IMR-90 (cell line): ENCODE measurements at regions not wholly inside any gene's neighbourhood (a gene's known extent, or its start where the extent isn't known, plus 50 kb on each side); places are given as distances from the start of the nearest gene placed in this dataset.

ENCODE experiments used
- ATAC-seq: fragments of 200-7000 bp; cut with Tn5 transposase; 2 replicates; pipeline ENCODE4 v1.9.1; 2020; ENCODE audit warnings: low read depth, mild to moderate bottlenecking, moderate library complexity
- BruUV-seq: library from RNA; stranded (reverse); fragments of 400-500 nt; replicated peaks from 2 replicates; lab custom pipeline; 2021; lab: Mats Ljungman, UMichigan
- CTCF ChIA-PET: fragments of 300-600 bp; formaldehyde crosslinking; extraction: SDS; loops from one replicate; lab custom pipeline; 2021; ENCODE audit warnings: antibody characterized with exemption; lab: Yijun Ruan, JAX
- POLR2A ChIA-PET: fragments of 300-600 bp; sonication (Branson Sonifier 250); formaldehyde crosslinking; loops from one replicate; lab custom pipeline; 2022; ENCODE audit warnings: antibody characterized with exemption; ENCODE audit not compliant: unreplicated experiment; lab: Charles Lee
- DNase-seq: peaks from one replicate; pipeline ENCODE4 v3.0.0; 2013
- H2AFZ ChIP-seq: replicated peaks from 2 replicates; pipeline ENCODE3; 2013; ENCODE audit warnings: low read length, mild to moderate bottlenecking; ENCODE audit not compliant: poor library complexity
- H2AK5ac ChIP-seq: 2 replicates; pipeline ENCODE4 v1.6.1; 2013; ENCODE audit warnings: low read depth, low read length, inconsistent platforms
- H2AK9ac ChIP-seq: replicated peaks from 2 replicates; pipeline ENCODE3; 2013; ENCODE audit warnings: mild to moderate bottlenecking, low read depth, low read length, moderate library complexity; ENCODE audit not compliant: poor library complexity
- H2BK120ac ChIP-seq: 2 replicates; pipeline ENCODE4 v1.6.1; 2013; ENCODE audit warnings: low read depth, low read length, inconsistent platforms
- H2BK15ac ChIP-seq: 3 replicates; pipeline ENCODE4 v1.6.1; 2013; ENCODE audit warnings: low read depth, low read length, inconsistent platforms
- H2BK20ac ChIP-seq: 2 replicates; pipeline ENCODE4 v1.6.1; 2013; ENCODE audit warnings: low read depth, mild to moderate bottlenecking, inconsistent platforms, low read length, moderate library complexity
- H2BK5ac ChIP-seq: 2 replicates; pipeline ENCODE4 v1.6.1; 2013; ENCODE audit warnings: mild to moderate bottlenecking, low read depth, low read length, inconsistent platforms; ENCODE audit not compliant: poor library complexity, severe bottlenecking
- H3K14ac ChIP-seq: replicated peaks from 2 replicates; pipeline ENCODE4 v1.6.1; 2013; ENCODE audit warnings: low read depth, low read length, inconsistent platforms
- H3K18ac ChIP-seq: 2 replicates; pipeline ENCODE4 v1.6.1; 2013; ENCODE audit warnings: low read depth, low read length, control low read depth
- H3K23ac ChIP-seq: 2 replicates; pipeline ENCODE4 v1.6.1; 2013; ENCODE audit warnings: low read depth, low read length, inconsistent platforms
- H3K27ac ChIP-seq: 2 replicates; pipeline ENCODE4 v1.5.1; 2013; ENCODE audit warnings: mild to moderate bottlenecking, control low read depth, low read length; ENCODE audit not compliant: insufficient read depth
- H3K27me3 ChIP-seq: 2 replicates; pipeline ENCODE4 v1.6.1; 2013; ENCODE audit warnings: low read length; ENCODE audit not compliant: control insufficient read depth, insufficient read depth
- H3K36me3 ChIP-seq: 2 replicates; pipeline ENCODE4 v1.6.1; 2013; ENCODE audit warnings: low read length, mixed read lengths; ENCODE audit not compliant: control insufficient read depth, insufficient read depth
- H3K4ac ChIP-seq: 2 replicates; pipeline ENCODE4 v1.6.1; 2013; ENCODE audit warnings: low read depth, low read length, inconsistent platforms
- H3K4me1 ChIP-seq: 2 replicates; pipeline ENCODE4 v1.6.1; 2013; ENCODE audit warnings: low read length, mixed read lengths; ENCODE audit not compliant: control insufficient read depth, insufficient read depth
- H3K4me2 ChIP-seq: 2 replicates; pipeline ENCODE4 v1.6.1; 2013; ENCODE audit warnings: low read depth, mild to moderate bottlenecking, control low read depth, low read length, moderate library complexity
- H3K4me3 ChIP-seq: 2 replicates; pipeline ENCODE4 v1.5.1; 2013; ENCODE audit warnings: low read depth, mild to moderate bottlenecking, control low read depth, low read length, moderate library complexity; ENCODE audit not compliant: insufficient read depth
- H3K56ac ChIP-seq: 2 replicates; pipeline ENCODE4 v1.6.1; 2013; ENCODE audit warnings: low read length, inconsistent platforms; ENCODE audit not compliant: insufficient read depth; ENCODE audit errors: extremely low read depth
- H3K79me1 ChIP-seq, 2 experiments: 2 replicates each; pipeline ENCODE4 v1.6.1; 2013; ENCODE audit warnings: low read length in 2 of 2, inconsistent platforms in 1 of 2, low read depth in 1 of 2
- H3K9ac ChIP-seq: 2 replicates; pipeline ENCODE4 v1.6.1; 2013; ENCODE audit warnings: low read depth, low read length, control low read depth
- H3K9me1 ChIP-seq: 2 replicates; pipeline ENCODE4 v1.6.1; 2013; ENCODE audit warnings: low read length, inconsistent platforms; ENCODE audit not compliant: insufficient read depth
- H3K9me3 ChIP-seq: 2 replicates; pipeline ENCODE4 v1.6.1; 2013; ENCODE audit warnings: low read length; ENCODE audit not compliant: control insufficient read depth, insufficient read depth
- H4K20me1 ChIP-seq: 2 replicates; pipeline ENCODE4 v1.6.1; 2013; ENCODE audit warnings: low read length, inconsistent platforms; ENCODE audit not compliant: insufficient read depth
- H4K5ac ChIP-seq: 2 replicates; pipeline ENCODE4 v1.6.1; 2013; ENCODE audit warnings: mild to moderate bottlenecking, low read depth, low read length, control low read depth
- H4K8ac ChIP-seq, 2 experiments: 2 replicates each; pipeline ENCODE4 v1.6.1; 2013; ENCODE audit warnings: low read depth in 2 of 2, low read length in 2 of 2, control low read depth in 1 of 2, inconsistent platforms in 1 of 2
- H4K91ac ChIP-seq: 2 replicates; pipeline ENCODE4 v1.6.1; 2013; ENCODE audit warnings: low read depth, low read length, inconsistent platforms; ENCODE audit not compliant: insufficient read depth
- FOS ChIP-seq: fragments of 150-350 bp; IDR thresholded peaks from 2 replicates; pipeline ENCODE4 v1.6.1; 2016; ENCODE audit warnings: low read depth, low read length
- MAFK ChIP-seq: IDR thresholded peaks from 2 replicates; pipeline ENCODE4 v1.6.1; 2012; ENCODE audit warnings: low read depth, low read length, improper control_type of control experiment
- WGBS, 2 experiments: methylation state at CpG; one replicate each; pipeline versions ENCODE4 v1.1.5 to v1.1.7; 2013; ENCODE audit warnings: missing lambda C conversion rate in 2 of 2; ENCODE audit not compliant: insufficient read length in 1 of 2; ENCODE audit errors: extremely low coverage in 2 of 2; 5-methylcytosine and 5-hydroxymethylcytosine counted together
- dilution Hi-C: fragments of 300-500 bp; cut with HindIII; formaldehyde crosslinking; loops from one replicate; pipeline ENCODE4 v1.14.3; 2018; ENCODE audit warnings: low sequenced_read_pairs; ENCODE audit not compliant: unreplicated experiment
- in situ Hi-C: fragments of 300-500 bp; cut with MboI; formaldehyde crosslinking; loops from 3 replicates; pipeline ENCODE4 v1.14.3; 2019; ENCODE audit warnings: low sequenced_read_pairs, inconsistent platforms, mixed read lengths
- intact Hi-C: fragments of 100-400 bp; cut with micrococcal nuclease; formaldehyde crosslinking; loops from 2 replicates; pipeline ENCODE4 v1.10.0; 2022

DNA sequence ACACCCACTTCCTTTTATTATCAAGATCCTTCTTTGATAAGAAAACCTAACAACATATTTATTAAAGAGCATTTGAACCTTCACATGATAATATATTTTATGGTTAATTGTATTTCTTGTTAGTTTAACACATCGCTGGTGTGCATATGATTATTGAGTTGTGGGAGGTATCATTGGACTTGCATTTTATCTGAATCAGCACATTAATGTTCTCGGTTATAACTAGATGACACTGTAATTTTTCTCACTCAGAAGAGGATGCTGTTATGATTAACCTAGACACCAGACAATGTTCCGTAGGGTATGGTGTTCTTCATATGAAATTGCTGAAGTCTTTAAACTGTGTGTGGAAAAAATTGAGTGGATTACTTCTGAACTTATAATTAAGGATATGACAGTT, 1188.3 kb upstream of the EPHA6 start:
- no peak overlapping the region for H4K5ac ChIP-seq
- DNase-seq (no peak), ATAC-seq (no peak)
- no peak overlapping the region for H3K4me3 ChIP-seq
- no peak overlapping the region for H3K56ac ChIP-seq
- in situ Hi-C loops: no loop called here
- H3K4me1 ChIP-seq: no peaks in the 10 kb centered on the region
- no TSS peak for BruUV-seq
- TF ChIP-seq MAFK (0 out of 2 replicates have a peak, but pooled peaks have one; percentile 19), FOS (no peak)
- H2BK15ac ChIP-seq: no peak overlapping the region
- H3K23ac ChIP-seq: no peak overlapping the region
- no peak overlapping the region for H2AK5ac ChIP-seq
- intact Hi-C loops: no loop called here
- H3K4ac ChIP-seq: no peak overlapping the region
- WGBS, 2 experiments: no CpG with 5 or more reads among the region's 3 CpGs
- H2BK120ac ChIP-seq: no peak overlapping the region
- H4K91ac ChIP-seq: no peak overlapping the region
- peaks cover 4% of the 10 kb centered on the region for H3K9me3 ChIP-seq
- H3K27me3 ChIP-seq: no peaks in the 10 kb centered on the region
- CTCF ChIA-PET: no interaction called here
- H4K20me1 ChIP-seq: no peaks in the 10 kb centered on the region
- no peaks in the 10 kb centered on the region for H3K79me1 ChIP-seq
- no peak overlapping the region for H4K8ac ChIP-seq
- H2AFZ ChIP-seq: no peak overlapping the region
- H2BK5ac ChIP-seq: no peak overlapping the region
- POLR2A ChIA-PET: no interaction called here
- H3K9ac ChIP-seq: no peak overlapping the region
- H3K18ac ChIP-seq: no peak overlapping the region
- no peak overlapping the region for H3K27ac ChIP-seq
- no peak overlapping the region for H3K14ac ChIP-seq
- dilution Hi-C loops: no loop called here
- no peaks in the 10 kb centered on the region for H3K9me1 ChIP-seq
- H2AK9ac ChIP-seq: no peak overlapping the region
- H3K4me2 ChIP-seq: no peak overlapping the region
- H2BK20ac ChIP-seq: no peak overlapping the region
- H3K36me3 ChIP-seq: no peaks in the 10 kb centered on the region
